ENCODE measurements at regions not wholly inside any gene's neighbourhood (a gene's known extent, or its start where the extent isn't known, plus 50 kb on each side); places are given as distances from the start of the nearest gene placed in this dataset.
A peak's percentile ranks its signal among the peaks of the same experiment; 100 is the strongest.
"Not testable (repeated sequence)": the region's sequence is repeated elsewhere in the genome, so short reads cannot be mapped to it uniquely, and the experiment has no call there.

DNA sequence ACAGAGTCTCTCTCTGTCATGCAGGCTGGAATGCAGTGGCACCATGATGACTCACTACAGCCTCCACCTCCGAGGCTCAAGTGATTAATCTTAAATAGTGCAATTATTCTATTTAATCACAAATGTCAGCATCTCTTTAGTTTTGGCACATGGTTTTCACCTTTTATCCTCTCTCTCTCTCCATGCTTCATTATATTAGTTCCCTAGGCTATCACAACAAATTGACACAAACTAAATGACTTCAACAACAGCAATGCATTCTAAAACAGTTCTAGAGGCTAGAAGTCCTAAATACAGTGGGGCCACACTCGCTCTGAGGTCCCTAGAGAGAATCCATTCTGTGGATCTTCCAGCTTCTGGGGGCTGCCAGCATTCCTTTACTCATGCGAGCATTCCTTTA lies 178.2 kb upstream of the ZNG1F start:
- POLR2A ChIA-PET; intact Hi-C loops (cut with micrococcal nuclease); H3K4me1 Mint-ChIP-seq; CTCF ChIA-PET; ATAC-seq (ENCODE audit: low read depth); DNase-seq; H3K36me3 Mint-ChIP-seq (ENCODE audit: low read depth); H3K9me3 Mint-ChIP-seq; H3K4me3 Mint-ChIP-seq; H3K27me3 Mint-ChIP-seq; H3K27ac Mint-ChIP-seq: not testable (repeated sequence)

DNA sequence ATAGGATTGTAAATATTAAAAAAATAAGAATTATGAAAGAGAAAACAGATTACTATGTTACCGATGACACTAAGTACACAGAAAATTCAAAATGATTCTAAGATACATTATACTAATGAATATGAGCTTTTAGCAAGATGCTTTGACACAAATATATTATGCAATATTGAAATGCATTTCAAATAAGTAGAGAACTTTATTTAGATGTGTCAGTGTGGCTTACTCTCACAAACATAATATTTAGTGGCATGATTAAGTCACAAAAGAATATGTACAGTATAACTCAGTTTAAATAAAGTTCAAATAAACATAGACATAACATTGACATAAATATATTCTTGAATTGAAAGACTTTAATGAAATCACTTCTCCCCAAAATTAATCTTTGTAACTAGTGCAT lies 172.7 kb upstream of the ZNG1F start:
- H3K4me1 Mint-ChIP-seq; H3K36me3 Mint-ChIP-seq (ENCODE audit: low read depth); intact Hi-C loops (cut with micrococcal nuclease); H3K27me3 Mint-ChIP-seq; DNase-seq; H3K27ac Mint-ChIP-seq; POLR2A ChIA-PET; H3K4me3 Mint-ChIP-seq; ATAC-seq (ENCODE audit: low read depth); H3K9me3 Mint-ChIP-seq; CTCF ChIA-PET: not testable (repeated sequence)

- Mint-ChIP-seq H3K4me3 (peak overlapping the region; percentile 97), H3K27ac (peak overlapping the region; percentile 92)
- POLR2A ChIA-PET; intact Hi-C loops (cut with micrococcal nuclease); H3K36me3 Mint-ChIP-seq (ENCODE audit: low read depth); H3K4me1 Mint-ChIP-seq; H3K9me3 Mint-ChIP-seq; CTCF ChIA-PET; H3K27me3 Mint-ChIP-seq: not testable (repeated sequence)
- DNase-seq (peak; percentile 42), ATAC-seq (ENCODE audit: low read depth) (peak; percentile 73)
Measured at GRCh38 chr9:41359116-41359515, 170.0 kb upstream of the ZNG1F start.

- H3K9me3 Mint-ChIP-seq; ATAC-seq (ENCODE audit: low read depth); H3K27me3 Mint-ChIP-seq; CTCF ChIA-PET; H3K4me1 Mint-ChIP-seq; intact Hi-C loops (cut with micrococcal nuclease); POLR2A ChIA-PET; H3K36me3 Mint-ChIP-seq (ENCODE audit: low read depth): not testable (repeated sequence)
- peak; percentile 81 for DNase-seq
- Mint-ChIP-seq H3K27ac (peak overlapping the region; percentile 92), H3K4me3 (peak overlapping the region; percentile 97)
Measured at GRCh38 chr9:41358682-41359081, 169.6 kb upstream of the ZNG1F start.

GRCh38 chr9:41357918-41358404 lies 168.8 kb upstream of the ZNG1F start:
- H3K27me3 Mint-ChIP-seq; H3K36me3 Mint-ChIP-seq (ENCODE audit: low read depth); ATAC-seq (ENCODE audit: low read depth); H3K9me3 Mint-ChIP-seq; H3K4me1 Mint-ChIP-seq; DNase-seq; CTCF ChIA-PET; POLR2A ChIA-PET; intact Hi-C loops (cut with micrococcal nuclease): not testable (repeated sequence)
- Mint-ChIP-seq H3K4me3 (peak overlapping the region; percentile 97), H3K27ac (peak overlapping the region; percentile 92)

- H3K27me3 Mint-ChIP-seq; H3K36me3 Mint-ChIP-seq (ENCODE audit: low read depth); intact Hi-C loops (cut with micrococcal nuclease); ATAC-seq (ENCODE audit: low read depth); DNase-seq; POLR2A ChIA-PET; H3K4me1 Mint-ChIP-seq; CTCF ChIA-PET; H3K9me3 Mint-ChIP-seq: not testable (repeated sequence)
- H3K4me3 Mint-ChIP-seq, result peak overlapping the region; percentile 56
- peak overlapping the region; percentile 92 for H3K27ac Mint-ChIP-seq
Measured at GRCh38 chr9:41357350-41357748, 168.2 kb upstream of the ZNG1F start.

GRCh38 chr9:41356588-41357349 lies 167.7 kb upstream of the ZNG1F start:
- Mint-ChIP-seq H3K4me3 (peak overlapping the region; percentile 71), H3K27ac (peak overlapping the region; percentile 92)
- POLR2A ChIA-PET; CTCF ChIA-PET; H3K36me3 Mint-ChIP-seq (ENCODE audit: low read depth); intact Hi-C loops (cut with micrococcal nuclease); H3K9me3 Mint-ChIP-seq; H3K4me1 Mint-ChIP-seq; H3K27me3 Mint-ChIP-seq: not testable (repeated sequence)
- DNase-seq (peak; percentile 81), ATAC-seq (ENCODE audit: low read depth) (peak; percentile 74)

DNA sequence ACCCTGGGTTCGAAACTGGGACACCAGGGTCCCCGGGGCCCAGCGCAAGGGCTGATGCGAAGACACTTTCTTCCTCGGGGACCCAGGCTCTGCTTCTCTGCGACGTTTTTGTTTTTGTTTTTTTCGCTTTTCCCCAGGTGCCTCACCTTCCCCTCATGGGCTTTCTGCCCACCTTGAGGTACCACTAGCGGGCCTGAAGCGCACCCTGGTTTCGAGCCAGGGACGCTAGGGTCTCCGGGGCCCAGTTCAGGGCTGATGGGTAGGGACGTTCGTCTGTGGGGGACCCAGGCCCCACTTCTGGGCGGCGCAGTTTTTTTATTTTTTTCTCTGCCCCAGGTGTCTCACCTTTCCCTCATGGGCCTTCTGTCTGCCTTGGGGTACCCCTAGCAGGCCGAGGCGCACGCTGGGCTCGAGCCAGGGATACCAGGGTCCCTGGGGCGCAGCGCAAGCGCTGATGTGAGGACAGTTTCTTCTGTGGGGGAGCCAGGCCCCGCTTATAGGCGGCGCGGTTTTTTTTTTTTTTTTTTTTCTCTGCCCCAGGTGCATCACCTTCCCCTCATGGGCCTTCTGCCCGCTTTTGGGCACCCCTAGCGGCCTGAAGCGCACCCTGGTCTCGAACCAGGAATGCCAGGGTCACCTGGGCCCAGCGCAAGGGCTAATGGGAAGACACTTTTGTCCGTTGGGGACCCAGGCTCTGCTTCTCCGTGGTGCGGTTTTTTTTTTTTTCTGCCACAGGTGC lies 166.8 kb upstream of the ZNG1F start:
- H3K36me3 Mint-ChIP-seq (ENCODE audit: low read depth); intact Hi-C loops (cut with micrococcal nuclease); CTCF ChIA-PET; H3K27me3 Mint-ChIP-seq; POLR2A ChIA-PET; H3K4me1 Mint-ChIP-seq; ATAC-seq (ENCODE audit: low read depth); H3K9me3 Mint-ChIP-seq; DNase-seq: not testable (repeated sequence)
- peak overlapping the region; percentile 79 for H3K27ac Mint-ChIP-seq
- H3K4me3 Mint-ChIP-seq, result peak overlapping the region; percentile 70

DNA sequence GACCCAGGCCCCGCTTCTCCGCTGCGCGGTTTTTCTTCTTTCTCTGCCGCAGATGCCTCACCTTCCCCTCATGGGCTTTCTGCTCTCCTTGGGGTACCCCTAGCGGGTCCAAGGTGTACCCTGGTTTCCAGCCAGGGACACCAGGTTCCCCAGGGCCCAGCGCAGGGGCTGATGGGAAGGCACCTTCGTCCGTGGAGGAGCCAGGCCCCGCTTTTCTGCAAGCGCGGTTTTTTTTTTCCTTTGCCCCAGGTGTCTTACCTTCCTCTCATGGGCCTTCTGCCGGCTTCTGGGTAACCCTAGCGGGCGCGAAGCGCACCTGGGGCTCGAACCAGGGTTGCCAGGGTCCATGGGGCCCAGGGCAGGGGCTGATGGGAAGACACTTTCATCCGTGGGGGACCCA lies 165.9 kb upstream of the ZNG1F start:
- Mint-ChIP-seq H3K4me3 (peak overlapping the region; percentile 80), H3K27ac (peak overlapping the region; percentile 85)
- POLR2A ChIA-PET; ATAC-seq (ENCODE audit: low read depth); H3K27me3 Mint-ChIP-seq; H3K9me3 Mint-ChIP-seq; H3K4me1 Mint-ChIP-seq; intact Hi-C loops (cut with micrococcal nuclease); CTCF ChIA-PET; H3K36me3 Mint-ChIP-seq (ENCODE audit: low read depth): not testable (repeated sequence)
- peak; percentile 51 for DNase-seq

DNA sequence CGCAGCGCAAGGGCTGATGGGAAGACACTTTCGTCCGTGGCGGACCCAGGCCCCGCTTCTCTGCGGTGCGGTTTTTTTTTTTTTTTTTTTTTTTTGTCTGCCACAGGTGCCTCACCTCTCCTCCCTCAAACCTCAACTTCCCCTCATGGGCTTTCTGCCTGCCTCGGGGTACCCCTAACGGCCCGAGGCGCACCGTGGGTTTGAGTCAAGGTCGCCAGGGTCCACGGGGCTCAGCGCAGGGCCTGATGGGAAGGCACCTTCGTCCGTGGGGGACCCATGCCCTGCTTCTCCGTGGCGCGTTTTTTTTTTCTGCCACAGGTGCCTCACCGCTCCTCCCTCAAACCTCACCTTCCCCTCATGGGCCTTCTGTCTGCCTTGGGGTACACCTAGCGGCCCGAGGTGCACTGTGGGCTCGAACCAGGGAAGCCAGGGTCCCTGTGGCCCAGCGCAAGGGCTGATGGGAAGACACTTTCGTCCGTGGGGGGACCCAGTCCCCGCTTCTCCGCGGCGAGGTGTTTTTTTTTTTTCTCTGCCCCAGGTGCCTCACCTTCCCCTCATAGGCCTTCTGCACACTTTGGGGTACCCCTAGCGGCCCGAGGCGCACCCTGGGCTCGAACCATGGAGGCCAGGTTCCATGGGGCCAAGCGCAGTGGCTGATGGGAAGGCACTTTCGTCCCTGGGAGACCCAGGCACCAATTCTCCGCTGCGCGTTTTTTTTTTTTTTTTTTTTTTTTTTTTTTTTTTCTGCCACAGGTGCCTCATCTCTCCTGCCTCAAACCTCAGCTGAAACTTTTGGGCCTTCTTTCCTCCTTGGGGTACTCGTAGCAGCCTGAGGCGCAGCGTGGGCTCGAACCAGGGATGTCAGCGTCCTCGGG lies 165.2 kb upstream of the ZNG1F start:
- Mint-ChIP-seq H3K4me3 (peak overlapping the region; percentile 80), H3K27ac (peak overlapping the region; percentile 85)
- CTCF ChIA-PET; H3K9me3 Mint-ChIP-seq; intact Hi-C loops (cut with micrococcal nuclease); POLR2A ChIA-PET; H3K36me3 Mint-ChIP-seq (ENCODE audit: low read depth); H3K27me3 Mint-ChIP-seq; H3K4me1 Mint-ChIP-seq: not testable (repeated sequence)
- peak; percentile 31 for DNase-seq
- ATAC-seq (ENCODE audit: low read depth), result peak; percentile 28

GRCh38 chr9:41353026-41353425 lies 163.9 kb upstream of the ZNG1F start:
- intact Hi-C loops (cut with micrococcal nuclease); DNase-seq; ATAC-seq (ENCODE audit: low read depth); H3K9me3 Mint-ChIP-seq; H3K4me1 Mint-ChIP-seq; POLR2A ChIA-PET; H3K36me3 Mint-ChIP-seq (ENCODE audit: low read depth); H3K27me3 Mint-ChIP-seq; H3K27ac Mint-ChIP-seq; H3K4me3 Mint-ChIP-seq; CTCF ChIA-PET: not testable (repeated sequence)

GRCh38 chr9:41352390-41352789 lies 163.3 kb upstream of the ZNG1F start:
- CTCF ChIA-PET; DNase-seq; H3K4me3 Mint-ChIP-seq; H3K36me3 Mint-ChIP-seq (ENCODE audit: low read depth); H3K4me1 Mint-ChIP-seq; H3K27ac Mint-ChIP-seq; POLR2A ChIA-PET; ATAC-seq (ENCODE audit: low read depth); intact Hi-C loops (cut with micrococcal nuclease); H3K9me3 Mint-ChIP-seq; H3K27me3 Mint-ChIP-seq: not testable (repeated sequence)

Data from activated B cell treated with CpG ODN at 0.5 μM for 24 hours (primary cell).